WI38 (cell line): ENCODE measurements at regions not wholly inside any gene's neighbourhood (a gene's known extent, or its start where the extent isn't known, plus 50 kb on each side); places are given as distances from the start of the nearest gene placed in this dataset.
"Not testable (repeated sequence)": the region's sequence is repeated elsewhere in the genome, so short reads cannot be mapped to it uniquely, and the experiment has no call there.

Experiments
- H3K4me3 ChIP-seq: 2 replicates; pipeline ENCODE4 v1.5.1; 2011; ENCODE audit warnings: low read depth, mild to moderate bottlenecking, control low read depth, low read length
- TF ChIP-seq, protein P1 (sequence below): IDR thresholded peaks from 2 replicates; pipeline ENCODE4 v1.5.1; 2012; ENCODE audit warnings: low read depth, mild to moderate bottlenecking, control low read depth, low read length

DNA sequence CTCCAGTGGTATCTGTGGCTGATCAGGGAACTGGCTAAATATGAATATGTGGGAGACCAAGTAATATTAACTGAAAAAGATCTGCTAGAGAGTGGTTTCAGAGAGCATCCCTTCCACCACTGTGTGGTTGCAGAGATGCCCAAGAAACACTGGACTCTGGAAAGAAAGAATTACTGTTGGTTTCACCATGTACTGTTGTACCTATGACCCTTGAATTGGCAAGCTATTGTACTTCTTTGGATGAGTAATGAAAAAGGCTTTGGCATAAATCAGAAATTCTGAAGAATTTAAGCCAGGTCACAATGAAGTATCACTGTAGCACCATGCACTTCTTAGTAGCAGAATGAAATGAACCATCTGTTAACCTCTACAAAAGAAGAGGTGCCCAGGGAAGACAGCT is 134.4 kb upstream of the INTU start:
- TF ChIP-seq, protein P1, sequence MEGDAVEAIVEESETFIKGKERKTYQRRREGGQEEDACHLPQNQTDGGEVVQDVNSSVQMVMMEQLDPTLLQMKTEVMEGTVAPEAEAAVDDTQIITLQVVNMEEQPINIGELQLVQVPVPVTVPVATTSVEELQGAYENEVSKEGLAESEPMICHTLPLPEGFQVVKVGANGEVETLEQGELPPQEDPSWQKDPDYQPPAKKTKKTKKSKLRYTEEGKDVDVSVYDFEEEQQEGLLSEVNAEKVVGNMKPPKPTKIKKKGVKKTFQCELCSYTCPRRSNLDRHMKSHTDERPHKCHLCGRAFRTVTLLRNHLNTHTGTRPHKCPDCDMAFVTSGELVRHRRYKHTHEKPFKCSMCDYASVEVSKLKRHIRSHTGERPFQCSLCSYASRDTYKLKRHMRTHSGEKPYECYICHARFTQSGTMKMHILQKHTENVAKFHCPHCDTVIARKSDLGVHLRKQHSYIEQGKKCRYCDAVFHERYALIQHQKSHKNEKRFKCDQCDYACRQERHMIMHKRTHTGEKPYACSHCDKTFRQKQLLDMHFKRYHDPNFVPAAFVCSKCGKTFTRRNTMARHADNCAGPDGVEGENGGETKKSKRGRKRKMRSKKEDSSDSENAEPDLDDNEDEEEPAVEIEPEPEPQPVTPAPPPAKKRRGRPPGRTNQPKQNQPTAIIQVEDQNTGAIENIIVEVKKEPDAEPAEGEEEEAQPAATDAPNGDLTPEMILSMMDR: no peak
- H3K4me3 ChIP-seq: no peak overlapping the region

DNA sequence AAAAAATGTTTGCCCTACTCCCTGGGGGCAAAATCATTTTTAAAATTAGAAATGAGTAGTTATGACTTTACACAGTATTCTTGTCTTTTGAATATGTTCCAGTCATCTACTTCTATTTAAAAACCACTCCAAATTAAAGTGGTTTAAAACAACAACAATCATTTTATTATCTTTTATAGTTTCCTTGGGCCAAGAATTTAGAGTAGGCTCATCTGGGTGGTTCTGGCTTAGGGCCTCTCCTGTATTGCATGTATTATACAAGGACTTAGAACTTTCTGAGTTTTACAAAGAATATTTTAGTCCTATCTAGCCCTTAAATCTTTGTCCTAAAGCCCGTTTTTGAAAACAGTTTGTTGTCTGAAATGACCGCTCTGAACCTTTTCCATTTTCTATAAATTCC is 132.5 kb upstream of the INTU start:
- TF ChIP-seq, protein P1: no peak
- H3K4me3 ChIP-seq: no peak overlapping the region

- H3K4me3 ChIP-seq: no peak overlapping the region
- TF ChIP-seq, protein P1: no peak
These were observed 131.7 kb upstream of the INTU start for GRCh38 chr4:127501103-127501502.

DNA sequence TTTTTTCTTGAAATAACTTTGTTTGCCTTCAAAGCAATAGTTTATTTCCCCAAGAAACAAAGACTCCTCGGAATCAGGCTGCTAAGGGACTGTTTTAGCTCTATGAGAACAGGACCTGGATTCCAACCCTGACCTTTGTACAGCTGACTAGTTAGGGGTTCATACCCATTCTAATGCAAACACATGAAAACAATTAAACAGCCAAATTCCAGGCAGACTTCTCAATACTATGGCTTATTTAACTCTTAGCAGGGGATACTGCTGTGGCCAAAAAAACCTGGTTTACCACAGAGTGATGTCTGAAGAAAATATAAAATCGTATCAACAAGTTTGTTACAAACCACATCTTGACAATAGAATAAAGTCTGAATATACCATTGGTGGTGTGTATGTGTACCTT is 129.6 kb upstream of the INTU start:
- H3K4me3 ChIP-seq: no peak overlapping the region
- TF ChIP-seq, protein P1: no peak

DNA sequence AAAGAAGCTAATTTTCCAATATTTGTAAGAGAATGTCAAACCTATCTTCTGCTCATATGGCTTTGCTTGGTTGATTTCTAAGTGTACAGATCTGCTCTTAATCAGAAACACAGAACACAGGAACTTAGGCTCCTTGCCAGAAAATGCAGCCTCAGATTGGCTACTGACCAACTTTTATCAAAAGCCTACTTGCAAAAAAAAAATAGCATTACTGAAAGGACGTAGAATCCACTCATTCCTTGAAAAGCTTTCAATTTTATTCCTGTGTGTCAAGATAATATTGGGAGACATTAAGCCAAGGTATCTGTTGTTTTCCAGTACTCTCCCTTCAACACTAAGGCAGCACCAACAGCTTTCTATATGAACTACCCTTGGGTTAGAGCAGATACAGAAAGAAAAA is 127.6 kb upstream of the INTU start:
- no peak overlapping the region for H3K4me3 ChIP-seq
- TF ChIP-seq, protein P1: no peak

GRCh38 chr4:127506283-127506682 is 126.5 kb upstream of the INTU start:
- no peak overlapping the region for H3K4me3 ChIP-seq
- TF ChIP-seq, protein P1: no peak

- TF ChIP-seq, protein P1: no peak
These were observed 123.6 kb upstream of the INTU start for GRCh38 chr4:127509155-127509554.

GRCh38 chr4:127512672-127513071 is 120.1 kb upstream of the INTU start:
- H3K4me3 ChIP-seq: not testable (repeated sequence)

More at GRCh38 chr4:127509155-127509554, 123.6 kb upstream of the INTU start:
- H3K4me3 ChIP-seq: no peak overlapping the region

DNA sequence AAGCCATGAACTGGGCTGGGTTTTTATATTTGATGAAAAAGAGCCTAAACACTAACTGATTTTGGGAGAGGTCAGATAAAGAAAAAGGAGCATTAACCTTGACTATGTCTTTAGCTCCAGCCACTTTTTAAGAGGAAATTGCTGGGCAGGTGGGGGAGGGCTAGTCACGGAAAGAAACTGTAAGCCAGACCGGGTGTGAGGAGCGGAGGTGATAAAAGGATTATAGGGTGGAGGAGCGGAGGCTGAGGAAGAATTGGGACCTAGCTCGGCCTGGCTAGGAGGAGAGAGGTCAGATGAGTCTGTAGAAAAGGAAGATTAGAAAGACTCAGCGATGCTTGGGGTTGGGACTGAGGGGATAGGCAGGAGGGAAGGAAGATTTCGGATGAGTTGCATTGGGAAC is 117.5 kb upstream of the INTU start:
- not testable (repeated sequence) for H3K4me3 ChIP-seq
